GM12878 (cell line): ENCODE measurements at regions not wholly inside any gene's neighbourhood (a gene's known extent, or its start where the extent isn't known, plus 50 kb on each side); places are given as distances from the start of the nearest gene placed in this dataset.

Source experiments
- CBFB ChIP-seq: IDR thresholded peaks from 2 replicates; pipeline ENCODE4 v1.6.1; 2016; ENCODE audit warnings: antibody characterized with exemption, low read depth
- CTCF ChIP-seq, 3 experiments: IDR thresholded peaks in 2 of 3; conservative IDR thresholded peaks in 1 of 3; 2 replicates each; pipeline ENCODE4 v1.5.1; 2011; ENCODE audit warnings: low read depth in 3 of 3, low read length in 3 of 3, mild to moderate bottlenecking in 3 of 3, control low read depth in 2 of 3, moderate library complexity in 2 of 3, inconsistent platforms in 1 of 3, mixed read lengths in 1 of 3; ENCODE audit not compliant: control insufficient read depth in 2 of 3, insufficient read depth in 1 of 3; ENCODE audit errors: extremely low read depth in 1 of 3
- ESRRA ChIP-seq: IDR thresholded peaks from 2 replicates; pipeline ENCODE4 v1.6.1; 2012; ENCODE audit warnings: mild to moderate bottlenecking, low read length, improper control_type of control experiment
- POLR2A ChIP-seq: IDR thresholded peaks from 2 replicates; pipeline ENCODE4 v1.6.1; 2011; ENCODE audit warnings: low read depth, mild to moderate bottlenecking, low read length
- YY1 ChIP-seq: IDR thresholded peaks from 2 replicates; pipeline ENCODE4 v1.6.1; 2011; ENCODE audit warnings: low read depth, mild to moderate bottlenecking, low read length
- ZZZ3 ChIP-seq: IDR thresholded peaks from 2 replicates; pipeline ENCODE4 v1.6.1; 2011; ENCODE audit warnings: low read depth; ENCODE audit not compliant: control insufficient read depth, insufficient read length

- TF ChIP-seq ZZZ3 (no peak), YY1 (no peak), CBFB (no peak), ESRRA (no peak), CTCF (IDR thresholded peaks at IDR 0.05 in 2 of 3, conservative IDR thresholded peaks at IDR 0.05 in 1 of 3; ENCODE audit: control insufficient read depth in 2 of 3, extremely low read depth in 1 of 3, insufficient read depth in 1 of 3, low read depth in 3 of 3, low read length in 3 of 3) (no peak), POLR2A (no peak)
Observed at GRCh38 chr1:96445302-96445701, 276.3 kb upstream of the PTBP2 start.
